HEK293 (cell line): ENCODE measurements at regions not wholly inside any gene's neighbourhood (a gene's known extent, or its start where the extent isn't known, plus 50 kb on each side); places are given as distances from the start of the nearest gene placed in this dataset.

Source experiments
- CTCF ChIA-PET: fragments of 350-600 bp; formaldehyde crosslinking; extraction: SDS; loops from one replicate; lab custom pipeline; 2021; ENCODE audit warnings: antibody characterized with exemption; lab: Yijun Ruan, JAX
- POLR2A ChIA-PET: fragments of 300-600 bp; formaldehyde crosslinking; extraction: SDS; loops from one replicate; lab custom pipeline; 2020; ENCODE audit warnings: antibody characterized with exemption, inconsistent platforms; lab: Yijun Ruan, JAX
- H3K27ac ChIP-seq: fragments of 200-500 bp; sonication (Bioruptor generic); 2 replicates; pipeline ENCODE4 v1.5.1; 2014; ENCODE audit warnings: low read depth, low read length, control low read depth, inconsistent platforms; ENCODE audit errors: extremely low read depth
- H3K36me3 ChIP-seq, 2 experiments: fragments of 200-500 bp in 1 of 2; sonication (Bioruptor generic) in 1 of 2; 1 replicate in 1 of 2; 2 replicates in 1 of 2; pipeline ENCODE4 v1.5.1; 2014 to 2017; ENCODE audit warnings: inconsistent platforms in 2 of 2, low read length in 2 of 2; ENCODE audit not compliant: control insufficient read depth in 2 of 2, insufficient read depth in 1 of 2
- H3K4me1 ChIP-seq: fragments of 200-500 bp; sonication (Bioruptor generic); 2 replicates; pipeline ENCODE4 v1.5.1; 2014; ENCODE audit warnings: mild to moderate bottlenecking, low read length, inconsistent platforms; ENCODE audit not compliant: control insufficient read depth, insufficient read depth
- H3K4me3 ChIP-seq: 2 replicates; pipeline ENCODE4 v1.5.1; 2011; ENCODE audit warnings: low read depth, mild to moderate bottlenecking, control low read depth, low read length, moderate library complexity
- H3K9me3 ChIP-seq: fragments of 200-500 bp; sonication (Bioruptor generic); 2 replicates; pipeline ENCODE4 v1.5.1; 2014; ENCODE audit warnings: low read depth, low read length, inconsistent platforms; ENCODE audit not compliant: control insufficient read depth, insufficient read depth
- KLF1 ChIP-seq: fragments of 450-650 bp; formaldehyde crosslinking; IDR thresholded peaks from 2 replicates; pipeline ENCODE4 v1.5.1; 2016; ENCODE audit warnings: missing biosample characterization, missing genetic modification characterization
- KLF16 ChIP-seq: fragments of 450-650 bp; formaldehyde crosslinking; IDR thresholded peaks from 2 replicates; pipeline ENCODE4 v1.5.1; 2017; ENCODE audit warnings: missing biosample characterization, missing genetic modification characterization
- KLF7 ChIP-seq: fragments of 450-650 bp; formaldehyde crosslinking; IDR thresholded peaks from 2 replicates; pipeline ENCODE4 v1.5.1; 2016; ENCODE audit warnings: missing biosample characterization, missing genetic modification characterization, borderline replicate concordance
- MEIS1 ChIP-seq: sonication (generic); formaldehyde crosslinking; IDR thresholded peaks from 2 replicates; pipeline ENCODE4 v1.8.1; 2022; ENCODE audit warnings: missing genetic modification reagents, mild to moderate bottlenecking, borderline replicate concordance
- OVOL3 ChIP-seq: fragments of 450-650 bp; formaldehyde crosslinking; IDR thresholded peaks from 2 replicates; pipeline ENCODE4 v1.5.1; 2016; ENCODE audit warnings: missing biosample characterization, missing genetic modification characterization
- REPIN1 ChIP-seq: fragments of 450-650 bp; formaldehyde crosslinking; IDR thresholded peaks from 2 replicates; pipeline ENCODE4 v1.5.1; 2017; ENCODE audit warnings: missing biosample characterization, missing genetic modification characterization, low read depth
- SALL2 ChIP-seq: fragments of 450-650 bp; formaldehyde crosslinking; IDR thresholded peaks from 2 replicates; pipeline ENCODE4 v1.5.0; 2017; ENCODE audit warnings: missing biosample characterization, mild to moderate bottlenecking, missing genetic modification characterization, borderline replicate concordance
- ZNF10 ChIP-seq: fragments of 450-650 bp; formaldehyde crosslinking; IDR thresholded peaks from 2 replicates; pipeline ENCODE4 v1.5.1; 2017; ENCODE audit warnings: missing biosample characterization, missing genetic modification characterization
- ZNF202 ChIP-seq: fragments of 450-650 bp; formaldehyde crosslinking; IDR thresholded peaks from 2 replicates; pipeline ENCODE4 v1.5.1; 2016; ENCODE audit warnings: missing biosample characterization, missing genetic modification characterization, borderline replicate concordance
- ZNF354C ChIP-seq: fragments of 450-650 bp; formaldehyde crosslinking; IDR thresholded peaks from 2 replicates; pipeline ENCODE4 v1.5.1; 2016; ENCODE audit warnings: missing biosample characterization, missing genetic modification characterization, low read depth, borderline replicate concordance
- ZNF394 ChIP-seq: fragments of 450-650 bp; formaldehyde crosslinking; IDR thresholded peaks from 2 replicates; pipeline ENCODE4 v1.5.1; 2016; ENCODE audit warnings: missing biosample characterization, missing genetic modification characterization, mild to moderate bottlenecking, moderate library complexity, borderline replicate concordance
- ZNF433 ChIP-seq: fragments of 450-650 bp; formaldehyde crosslinking; IDR thresholded peaks from 2 replicates; pipeline ENCODE4 v1.5.1; 2016; ENCODE audit warnings: missing biosample characterization, missing genetic modification characterization, low read depth
- ZNF544 ChIP-seq: fragments of 450-650 bp; formaldehyde crosslinking; IDR thresholded peaks from 2 replicates; pipeline ENCODE4 v1.5.0; 2017; ENCODE audit warnings: missing biosample characterization, missing genetic modification characterization
- ZNF558 ChIP-seq: fragments of 450-650 bp; formaldehyde crosslinking; IDR thresholded peaks from 2 replicates; pipeline ENCODE4 v1.5.1; 2016; ENCODE audit warnings: missing biosample characterization, missing genetic modification characterization
- ZNF621 ChIP-seq: fragments of 450-650 bp; formaldehyde crosslinking; IDR thresholded peaks from 2 replicates; pipeline ENCODE4 v1.5.1; 2017; ENCODE audit warnings: missing biosample characterization, missing genetic modification characterization
- ZNF624 ChIP-seq: fragments of 450-650 bp; formaldehyde crosslinking; IDR thresholded peaks from 2 replicates; pipeline ENCODE4 v1.5.1; 2017; ENCODE audit warnings: missing biosample characterization, missing genetic modification characterization
- ZNF626 ChIP-seq: fragments of 450-650 bp; sonication (Bioruptor Pico); formaldehyde crosslinking; IDR thresholded peaks from 2 replicates; pipeline ENCODE4 v1.5.1; 2018; ENCODE audit warnings: missing biosample characterization, missing genetic modification characterization, inconsistent platforms
- ZNF629 ChIP-seq: fragments of 450-650 bp; formaldehyde crosslinking; IDR thresholded peaks from 2 replicates; pipeline ENCODE4 v1.5.1; 2017; ENCODE audit warnings: missing biosample characterization, missing genetic modification characterization
- ZNF701 ChIP-seq: fragments of 450-650 bp; formaldehyde crosslinking; IDR thresholded peaks from 2 replicates; pipeline ENCODE4 v1.5.1; 2016; ENCODE audit warnings: missing biosample characterization, missing genetic modification characterization
- ZNF843 ChIP-seq: fragments of 450-650 bp; formaldehyde crosslinking; IDR thresholded peaks from 2 replicates; pipeline ENCODE4 v1.5.1; 2016; ENCODE audit warnings: missing biosample characterization, missing genetic modification characterization
- ZSCAN30 ChIP-seq: fragments of 450-650 bp; IDR thresholded peaks from 2 replicates; pipeline ENCODE4 v1.5.1; 2018; ENCODE audit warnings: missing biosample characterization, mild to moderate bottlenecking, missing genetic modification characterization, moderate library complexity
- TF ChIP-seq, protein P1 (sequence below): fragments of 450-650 bp; formaldehyde crosslinking; optimal IDR thresholded peaks from 2 replicates; pipeline ENCODE3; 2016; ENCODE audit warnings: missing biosample characterization, mild to moderate bottlenecking, missing genetic modification characterization
- TF ChIP-seq, protein P2 (sequence below): fragments of 450-650 bp; formaldehyde crosslinking; IDR thresholded peaks from 2 replicates; pipeline ENCODE4 v1.5.1; 2017; ENCODE audit warnings: missing biosample characterization, missing genetic modification characterization
- TF ChIP-seq, protein P3 (sequence below): fragments of 450-650 bp; formaldehyde crosslinking; IDR thresholded peaks from 2 replicates; pipeline ENCODE4 v1.5.1; 2016; ENCODE audit warnings: missing biosample characterization, missing genetic modification characterization

DNA sequence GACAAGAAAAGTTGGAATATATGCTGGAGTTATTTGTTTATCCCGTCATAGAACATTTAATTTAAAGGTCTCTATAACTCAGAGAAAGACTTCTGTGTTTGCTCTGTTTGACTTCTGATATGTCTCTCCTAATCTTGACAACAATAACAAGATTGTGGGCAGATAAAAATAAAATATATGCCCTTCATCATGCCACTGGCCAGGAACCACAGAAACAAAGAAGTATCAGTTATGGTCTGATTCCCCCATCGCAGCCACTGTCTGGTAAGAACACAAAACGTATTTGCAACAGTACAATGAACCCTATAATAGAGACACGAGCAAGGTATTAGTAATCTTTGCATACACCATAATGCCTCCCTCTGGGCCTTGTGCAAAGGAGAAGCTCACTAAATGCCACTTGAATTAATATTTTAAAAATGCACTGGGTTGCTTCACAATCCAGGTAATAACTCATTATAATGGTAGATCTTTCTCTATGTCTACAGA is 1498.3 kb downstream of the CDH11 start:
- no peaks in the 10 kb centered on the region for H3K4me1 ChIP-seq
- ChIA-PET POLR2A (no interaction called here), CTCF (interaction anchor here (0.6 kb wide), 1 partner anchor 55 kb away, joined by 3 read pairs; no protein-coding TSS in a partner anchor)
- H3K4me3 ChIP-seq = no peak overlapping the region
- H3K9me3 ChIP-seq = no peaks in the 10 kb centered on the region
- TF ChIP-seq ZNF394 (tag by site-specific recombination) (no peak), ZNF354C (no peak), ZNF544 (tag by site-specific recombination) (no peak), KLF16 (tag by site-specific recombination) (no peak), ZNF202 (tag by site-specific recombination) (no peak), KLF7 (tag by site-specific recombination) (no peak), ZNF843 (tag by site-specific recombination) (no peak)
- TF ChIP-seq, protein P1, sequence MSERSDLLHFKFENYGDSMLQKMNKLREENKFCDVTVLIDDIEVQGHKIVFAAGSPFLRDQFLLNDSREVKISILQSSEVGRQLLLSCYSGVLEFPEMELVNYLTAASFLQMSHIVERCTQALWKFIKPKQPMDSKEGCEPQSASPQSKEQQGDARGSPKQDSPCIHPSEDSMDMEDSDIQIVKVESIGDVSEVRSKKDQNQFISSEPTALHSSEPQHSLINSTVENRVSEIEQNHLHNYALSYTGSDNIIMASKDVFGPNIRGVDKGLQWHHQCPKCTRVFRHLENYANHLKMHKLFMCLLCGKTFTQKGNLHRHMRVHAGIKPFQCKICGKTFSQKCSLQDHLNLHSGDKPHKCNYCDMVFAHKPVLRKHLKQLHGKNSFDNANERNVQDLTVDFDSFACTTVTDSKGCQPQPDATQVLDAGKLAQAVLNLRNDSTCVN (tag by site-specific recombination) = no peak
- no peaks in the 10 kb centered on the region for H3K36me3 ChIP-seq
- no peak overlapping the region for H3K27ac ChIP-seq

DNA sequence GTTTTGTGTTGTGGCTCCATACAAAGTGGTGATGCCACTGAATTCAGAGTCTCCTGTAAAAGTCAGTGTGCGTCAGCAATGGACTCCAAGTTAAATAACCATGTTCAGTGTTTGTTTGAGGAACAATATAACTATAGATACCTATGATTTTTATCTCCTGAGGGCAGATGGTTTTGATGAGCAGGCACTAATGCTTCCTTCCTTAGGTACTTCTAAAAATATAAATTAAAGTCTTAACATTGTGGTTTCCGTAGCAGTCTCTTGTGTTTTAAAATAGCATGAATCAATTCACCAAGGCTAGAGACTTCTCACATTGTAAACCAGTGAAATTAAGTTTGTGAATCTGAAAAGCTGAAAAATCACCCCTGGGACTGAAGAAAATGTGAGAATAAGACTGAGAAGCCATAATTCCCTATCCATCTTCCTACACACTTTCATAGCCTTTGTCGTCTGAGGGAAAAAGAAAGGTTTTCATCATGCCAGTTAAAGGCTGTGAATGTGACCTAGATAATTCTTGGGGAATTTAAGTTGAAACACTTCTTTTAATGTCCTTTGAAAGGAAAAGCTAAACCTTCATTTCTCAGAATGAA is 1502.9 kb downstream of the CDH11 start:
- Histone ChIP-seq H3K27ac (no peak overlapping the region), H3K4me1 (no peaks in the 10 kb centered on the region), H3K36me3 (no peaks in the 10 kb centered on the region), H3K9me3 (no peaks in the 10 kb centered on the region), H3K4me3 (no peak overlapping the region)
- POLR2A ChIA-PET = no interaction called here
- TF ChIP-seq ZNF701 (tag by site-specific recombination) (no peak), ZSCAN30 (tag by site-specific recombination) (no peak), ZNF558 (no peak), MEIS1 (CRISPR knock-in tag) (no peak), ZNF621 (tag by site-specific recombination) (no peak), ZNF433 (tag by site-specific recombination) (no peak), OVOL3 (tag by site-specific recombination) (no peak), ZNF10 (tag by site-specific recombination) (no peak), SALL2 (tag by site-specific recombination) (no peak), ZNF624 (no peak), KLF1 (tag by site-specific recombination) (no peak), ZNF629 (tag by site-specific recombination) (no peak), REPIN1 (no peak), ZNF626 (tag by site-specific recombination) (no peak)
- TF ChIP-seq, protein P2, sequence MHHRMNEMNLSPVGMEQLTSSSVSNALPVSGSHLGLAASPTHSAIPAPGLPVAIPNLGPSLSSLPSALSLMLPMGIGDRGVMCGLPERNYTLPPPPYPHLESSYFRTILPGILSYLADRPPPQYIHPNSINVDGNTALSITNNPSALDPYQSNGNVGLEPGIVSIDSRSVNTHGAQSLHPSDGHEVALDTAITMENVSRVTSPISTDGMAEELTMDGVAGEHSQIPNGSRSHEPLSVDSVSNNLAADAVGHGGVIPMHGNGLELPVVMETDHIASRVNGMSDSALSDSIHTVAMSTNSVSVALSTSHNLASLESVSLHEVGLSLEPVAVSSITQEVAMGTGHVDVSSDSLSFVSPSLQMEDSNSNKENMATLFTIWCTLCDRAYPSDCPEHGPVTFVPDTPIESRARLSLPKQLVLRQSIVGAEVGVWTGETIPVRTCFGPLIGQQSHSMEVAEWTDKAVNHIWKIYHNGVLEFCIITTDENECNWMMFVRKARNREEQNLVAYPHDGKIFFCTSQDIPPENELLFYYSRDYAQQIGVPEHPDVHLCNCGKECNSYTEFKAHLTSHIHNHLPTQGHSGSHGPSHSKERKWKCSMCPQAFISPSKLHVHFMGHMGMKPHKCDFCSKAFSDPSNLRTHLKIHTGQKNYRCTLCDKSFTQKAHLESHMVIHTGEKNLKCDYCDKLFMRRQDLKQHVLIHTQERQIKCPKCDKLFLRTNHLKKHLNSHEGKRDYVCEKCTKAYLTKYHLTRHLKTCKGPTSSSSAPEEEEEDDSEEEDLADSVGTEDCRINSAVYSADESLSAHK (tag by site-specific recombination) = no peak
- TF ChIP-seq, protein P3, sequence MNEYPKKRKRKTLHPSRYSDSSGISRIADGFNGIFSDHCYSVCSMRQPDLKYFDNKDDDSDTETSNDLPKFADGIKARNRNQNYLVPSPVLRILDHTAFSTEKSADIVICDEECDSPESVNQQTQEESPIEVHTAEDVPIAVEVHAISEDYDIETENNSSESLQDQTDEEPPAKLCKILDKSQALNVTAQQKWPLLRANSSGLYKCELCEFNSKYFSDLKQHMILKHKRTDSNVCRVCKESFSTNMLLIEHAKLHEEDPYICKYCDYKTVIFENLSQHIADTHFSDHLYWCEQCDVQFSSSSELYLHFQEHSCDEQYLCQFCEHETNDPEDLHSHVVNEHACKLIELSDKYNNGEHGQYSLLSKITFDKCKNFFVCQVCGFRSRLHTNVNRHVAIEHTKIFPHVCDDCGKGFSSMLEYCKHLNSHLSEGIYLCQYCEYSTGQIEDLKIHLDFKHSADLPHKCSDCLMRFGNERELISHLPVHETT (tag by site-specific recombination) = no peak
- TF ChIP-seq, all 188 proteins: peak for 0
- CTCF ChIA-PET = no interaction called here
